ENCODE measurements at regions not wholly inside any gene's neighbourhood (a gene's known extent, or its start where the extent isn't known, plus 50 kb on each side); places are given as distances from the start of the nearest gene placed in this dataset.

GRCh38 chr6:19752746-19753145 is 84.4 kb upstream of the ID4 start:
- DNase-seq (ENCODE audit: low spot score in 2 of 2) = no peak
- H3K4me3 ChIP-seq (ENCODE audit: low read depth, poor library complexity, severe bottlenecking) = no peak overlapping the region
- intact Hi-C loops (cut with DNase I; ENCODE audit: low total_unique reads) = no loop called here
- no peak for TF ChIP-seq CTCF (IDR thresholded peaks at IDR 0.05)
- no peak for TF ChIP-seq POLR2A (IDR thresholded peaks at IDR 0.05)
- 82 to 88% methylated on average over 2 of the region's 2 CpGs for WGBS, 2 donors

GRCh38 chr6:19753826-19754225 is 83.3 kb upstream of the ID4 start:
- intact Hi-C loops (cut with DNase I; ENCODE audit: low total_unique reads) = no loop called here
- 73 to 78% methylated on average over 5 of the region's 5 CpGs for WGBS, 2 donors
- no peak for DNase-seq (ENCODE audit: low spot score in 2 of 2)
- TF ChIP-seq CTCF (IDR thresholded peaks at IDR 0.05) (no peak), POLR2A (IDR thresholded peaks at IDR 0.05) (no peak)
- no peak overlapping the region for H3K4me3 ChIP-seq (ENCODE audit: low read depth, poor library complexity, severe bottlenecking)

- intact Hi-C loops (cut with DNase I; ENCODE audit: low total_unique reads) = no loop called here
- TF ChIP-seq CTCF (IDR thresholded peaks at IDR 0.05) (no peak), POLR2A (IDR thresholded peaks at IDR 0.05) (no peak)
- H3K4me3 ChIP-seq (ENCODE audit: low read depth, poor library complexity, severe bottlenecking) = no peak overlapping the region
- 81 to 88% methylated on average over 2 of the region's 2 CpGs for WGBS, 2 donors
- DNase-seq (ENCODE audit: low spot score in 2 of 2) = no peak
Observed at GRCh38 chr6:19754686-19755085, 82.5 kb upstream of the ID4 start.

- WGBS, 2 donors = 63 to 73% methylated on average over 1 of the region's 1 CpG
- DNase-seq (ENCODE audit: low spot score in 2 of 2) = no peak
- intact Hi-C loops (cut with DNase I; ENCODE audit: low total_unique reads) = no loop called here
- no peak overlapping the region for H3K4me3 ChIP-seq (ENCODE audit: low read depth, poor library complexity, severe bottlenecking)
- TF ChIP-seq POLR2A (IDR thresholded peaks at IDR 0.05) = no peak
Observed at GRCh38 chr6:19755181-19755580, 82.0 kb upstream of the ID4 start.

DNA sequence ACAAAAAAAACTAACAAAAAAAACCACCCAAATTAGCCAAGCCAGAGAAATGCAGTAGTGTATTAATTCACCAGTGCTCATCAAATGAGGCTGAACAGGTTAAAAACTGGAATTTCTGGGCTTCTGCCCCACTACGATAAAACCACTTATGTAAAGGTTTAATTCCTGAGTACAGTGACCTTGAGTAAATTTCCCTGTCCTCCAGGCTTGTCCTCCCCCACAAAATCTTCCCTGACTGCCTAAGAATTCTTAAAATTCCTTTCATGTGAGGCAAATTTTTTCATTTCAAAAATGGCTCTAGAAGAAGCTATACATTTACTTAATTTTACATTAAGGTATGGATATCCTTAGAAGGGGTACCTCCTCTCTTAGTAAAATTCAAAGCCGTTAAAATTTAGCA is 80.1 kb upstream of the ID4 start:
- no peak overlapping the region for H3K4me3 ChIP-seq (ENCODE audit: low read depth, poor library complexity, severe bottlenecking)
- no peak for DNase-seq (ENCODE audit: low spot score in 2 of 2)
- TF ChIP-seq POLR2A (IDR thresholded peaks at IDR 0.05) = no peak
- no peak for TF ChIP-seq CTCF (IDR thresholded peaks at IDR 0.05)
- WGBS, 2 donors = 65 to 70% methylated on average over 2 of the region's 2 CpGs
- intact Hi-C loops (cut with DNase I; ENCODE audit: low total_unique reads) = no loop called here

- 53 to 61% methylated on average over 3 of the region's 3 CpGs for WGBS, 2 donors
- H3K4me3 ChIP-seq (ENCODE audit: low read depth, poor library complexity, severe bottlenecking) = no peak overlapping the region
- TF ChIP-seq POLR2A (IDR thresholded peaks at IDR 0.05) = no peak
- no peak for TF ChIP-seq CTCF (IDR thresholded peaks at IDR 0.05)
- intact Hi-C loops (cut with DNase I; ENCODE audit: low total_unique reads) = no loop called here
- DNase-seq (ENCODE audit: low spot score in 2 of 2) = no peak
Observed at GRCh38 chr6:19759117-19759880, 77.9 kb upstream of the ID4 start.

Data from lower leg skin (tissue), 4 donors.